Hematopoietic multipotent progenitor cell treated with erythropoietin and hydrocortisone succinate and interleukin-3 and kit ligand, for 8 days (in vitro differentiated cells): ENCODE measurements at regions not wholly inside any gene's neighbourhood (a gene's known extent, or its start where the extent isn't known, plus 50 kb on each side); places are given as distances from the start of the nearest gene placed in this dataset.
"Not testable (repeated sequence)": the region's sequence is repeated elsewhere in the genome, so short reads cannot be mapped to it uniquely, and the experiment has no call there.

Experiments used
- DNase-seq: peaks from one replicate; pipeline ENCODE4 v3.0.0-alpha.2; 2015

DNA sequence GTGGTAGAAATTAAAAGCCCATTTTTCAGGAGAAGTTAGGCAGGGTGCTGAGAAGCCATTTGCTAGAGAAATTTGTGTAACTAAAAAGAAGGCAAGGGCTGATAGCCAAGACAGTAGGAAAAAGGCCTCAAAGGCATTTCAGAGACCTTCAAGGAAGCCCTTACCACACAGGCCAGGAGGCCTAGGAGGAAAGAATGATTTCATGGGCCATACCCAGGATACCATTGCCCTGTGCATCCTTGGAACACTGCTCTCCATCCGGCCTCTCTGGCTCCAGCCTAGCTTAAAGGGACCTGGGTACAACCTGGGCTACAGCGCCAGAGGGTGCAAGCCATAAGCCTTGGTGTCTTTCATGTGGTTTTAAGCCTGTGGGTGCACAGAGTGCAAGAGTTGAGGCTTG is 193.6 kb upstream of the GRM7 start:
- no peak for DNase-seq

DNA sequence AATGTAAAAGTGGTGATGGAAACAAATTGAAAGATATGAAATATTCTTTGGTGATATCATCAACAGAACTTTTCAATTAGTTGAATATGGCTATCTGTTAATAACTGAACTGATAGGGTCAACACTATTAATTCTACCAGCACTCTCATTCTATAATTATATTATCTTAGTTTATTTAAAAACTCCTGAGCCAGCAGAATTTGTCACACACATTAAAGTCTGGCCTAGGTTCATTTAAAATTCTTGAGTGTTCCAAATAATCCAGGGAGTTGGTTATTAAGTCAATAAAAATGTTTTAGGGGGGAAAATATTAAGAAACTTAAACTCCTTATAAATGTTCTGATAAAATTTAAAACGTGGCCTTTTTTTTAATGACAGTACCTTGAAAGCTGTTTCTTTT is 189.6 kb upstream of the GRM7 start:
- DNase-seq: no peak

DNA sequence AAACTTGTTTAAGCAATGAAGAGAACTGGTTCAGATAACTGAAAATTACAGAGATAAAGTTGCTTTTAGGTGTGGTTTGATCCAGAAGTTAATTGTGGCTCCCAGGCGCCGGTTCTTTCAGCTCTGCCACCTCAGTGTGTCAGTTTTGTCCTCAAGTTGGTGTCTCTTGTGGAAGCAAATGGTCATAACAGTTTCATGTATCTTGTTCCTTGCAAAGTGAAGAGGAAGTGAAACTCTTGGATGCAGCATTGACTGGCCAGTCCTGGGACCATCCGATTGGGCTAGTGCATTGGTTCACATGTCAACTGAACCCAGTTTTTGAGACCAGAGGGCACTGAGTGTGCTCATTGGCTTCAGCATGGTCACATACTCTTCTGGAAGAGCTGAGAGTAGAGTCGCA is 181.4 kb upstream of the GRM7 start:
- no peak for DNase-seq

DNA sequence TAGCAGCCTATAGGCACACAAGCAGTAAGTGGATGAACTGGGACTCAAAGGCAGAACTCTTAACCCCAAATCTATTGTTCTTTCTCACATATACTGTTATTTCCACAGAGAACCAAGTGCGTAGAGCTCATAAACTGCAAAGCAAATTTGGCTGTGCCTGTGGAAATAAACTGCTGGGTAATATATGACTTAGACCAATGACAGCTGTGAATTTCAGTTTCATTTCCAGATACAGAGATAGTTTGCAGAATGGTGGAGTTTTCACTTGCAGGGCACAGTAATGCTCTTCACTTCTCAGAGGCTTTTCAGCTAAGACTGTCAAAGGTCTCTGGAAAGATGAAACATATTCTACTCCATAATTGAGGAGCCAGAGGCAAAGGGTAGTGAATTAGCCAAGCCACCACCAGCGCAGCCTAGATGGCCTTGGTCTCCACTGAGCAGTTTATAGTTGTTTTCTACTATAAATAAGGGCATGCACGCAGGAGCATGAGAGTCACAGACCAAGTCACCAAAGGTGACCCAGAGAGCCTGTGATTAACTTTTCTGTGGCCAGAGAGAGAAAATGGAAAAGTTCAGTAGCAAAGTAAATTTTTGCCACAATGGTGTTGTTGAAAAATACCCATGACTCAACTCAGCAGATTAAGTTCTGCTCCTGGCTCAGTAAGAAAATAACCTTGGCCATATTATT is 180.7 kb upstream of the GRM7 start:
- no peak for DNase-seq

DNA sequence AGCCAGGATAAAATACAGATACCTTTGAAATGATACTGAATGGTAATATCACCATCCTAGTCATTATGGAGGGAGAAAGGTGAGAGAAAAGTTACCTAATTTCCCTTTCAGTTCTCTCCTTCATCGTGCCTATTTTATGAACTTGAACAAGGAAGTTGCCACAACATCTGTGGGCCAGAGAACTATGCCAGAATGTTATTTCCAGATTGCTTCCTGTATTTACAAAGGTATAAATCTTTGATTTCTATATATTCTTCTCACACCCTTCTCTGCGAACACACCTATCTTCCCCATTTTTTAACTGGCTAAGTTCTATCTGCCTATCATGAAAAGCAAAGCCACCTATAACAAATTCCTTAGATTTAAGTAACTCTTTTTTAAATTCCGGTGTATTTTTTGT is 163.6 kb upstream of the GRM7 start:
- no peak for DNase-seq

DNA sequence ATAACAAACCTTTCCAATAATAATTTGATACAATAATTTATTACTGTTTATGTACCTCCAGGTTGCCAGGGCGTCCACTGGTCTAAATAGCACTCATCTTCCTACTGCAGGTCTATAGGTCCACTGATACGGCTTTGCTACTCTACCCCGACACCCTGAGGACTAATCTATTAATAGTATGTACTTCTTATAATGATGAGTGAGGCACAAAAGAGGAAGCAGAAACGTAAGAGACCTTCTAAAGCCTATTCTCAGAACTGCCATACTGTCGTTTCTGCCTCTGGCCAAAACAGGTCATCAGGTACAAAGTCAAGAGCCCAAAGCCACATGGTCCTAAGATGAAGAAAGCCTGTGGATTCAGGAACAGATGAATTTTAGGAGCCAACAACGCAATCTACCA is 163.2 kb upstream of the GRM7 start:
- DNase-seq: no peak

DNA sequence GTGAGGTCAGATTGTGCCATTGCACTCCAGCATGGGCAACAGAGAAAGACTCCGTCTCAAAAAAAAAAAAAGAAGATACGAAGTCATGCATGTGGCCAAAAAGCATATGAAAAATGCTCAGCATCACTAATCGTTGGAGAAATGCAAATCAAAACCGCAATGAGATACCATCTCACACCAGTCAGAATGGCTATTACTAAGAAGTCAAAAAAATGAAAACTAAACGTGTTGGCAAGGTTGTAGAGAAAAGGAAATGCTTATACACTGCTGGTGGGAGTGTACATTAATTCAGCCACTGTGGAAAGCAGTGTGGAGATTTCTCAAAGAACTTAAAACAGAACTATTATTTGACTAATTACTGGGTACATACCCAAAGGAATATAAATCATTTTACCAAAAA is 156.1 kb upstream of the GRM7 start:
- not testable (repeated sequence) for DNase-seq

DNA sequence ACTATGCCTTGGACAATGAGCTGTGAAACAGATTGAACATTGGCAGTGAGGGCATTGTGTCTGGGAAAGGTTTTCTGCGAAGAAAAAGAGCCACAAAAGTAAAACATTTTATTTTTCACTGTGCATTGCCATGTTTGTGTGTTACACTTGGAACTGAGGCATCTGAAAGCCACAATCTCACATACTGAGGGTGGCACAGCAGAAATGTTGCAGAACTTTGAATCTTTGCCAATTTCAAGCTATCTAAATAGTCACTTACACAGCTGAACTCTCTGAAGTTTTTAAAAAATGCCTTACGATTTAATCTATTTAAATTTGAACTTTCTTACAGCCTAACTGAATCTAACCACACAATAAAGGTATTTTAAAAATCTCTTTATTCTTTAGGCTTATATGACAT is 154.1 kb upstream of the GRM7 start:
- DNase-seq: no peak

DNA sequence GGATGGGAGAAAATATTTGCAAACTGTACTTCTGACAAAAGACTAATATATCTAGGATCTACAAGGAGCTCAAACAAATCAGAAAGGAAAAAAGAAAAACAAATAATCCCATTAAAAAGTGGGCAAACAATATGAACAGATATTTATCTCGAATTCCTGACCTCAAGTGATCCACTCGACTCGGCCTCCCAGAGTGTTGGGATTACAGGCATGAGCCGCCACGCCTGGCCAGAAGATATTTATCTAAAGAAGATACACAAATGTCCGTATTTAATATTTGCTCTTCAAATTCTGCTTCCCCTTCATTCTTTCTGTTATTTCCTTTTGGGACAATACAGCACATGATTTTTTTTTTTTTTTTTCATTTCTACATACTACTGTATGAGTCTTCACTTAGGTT is 151.7 kb upstream of the GRM7 start:
- no peak for DNase-seq

DNA sequence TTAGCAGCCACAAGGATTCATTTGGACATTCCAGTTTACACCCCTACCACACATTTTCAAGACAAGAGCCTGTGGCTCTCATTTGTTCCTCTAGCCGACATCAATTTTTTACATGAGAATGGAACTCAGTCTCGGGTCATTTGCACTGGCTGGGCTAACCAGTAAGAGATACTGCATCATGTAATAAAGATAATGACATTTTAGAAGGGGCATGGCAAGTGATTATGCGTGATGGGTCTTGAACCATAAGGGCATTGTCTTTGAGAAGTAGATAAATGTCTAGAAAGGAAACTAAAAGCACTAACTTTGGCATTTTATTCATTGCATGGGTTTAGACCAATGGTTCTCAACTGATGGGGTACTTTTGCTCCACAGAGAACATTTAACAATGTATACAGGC is 146.0 kb upstream of the GRM7 start:
- no peak for DNase-seq

DNA sequence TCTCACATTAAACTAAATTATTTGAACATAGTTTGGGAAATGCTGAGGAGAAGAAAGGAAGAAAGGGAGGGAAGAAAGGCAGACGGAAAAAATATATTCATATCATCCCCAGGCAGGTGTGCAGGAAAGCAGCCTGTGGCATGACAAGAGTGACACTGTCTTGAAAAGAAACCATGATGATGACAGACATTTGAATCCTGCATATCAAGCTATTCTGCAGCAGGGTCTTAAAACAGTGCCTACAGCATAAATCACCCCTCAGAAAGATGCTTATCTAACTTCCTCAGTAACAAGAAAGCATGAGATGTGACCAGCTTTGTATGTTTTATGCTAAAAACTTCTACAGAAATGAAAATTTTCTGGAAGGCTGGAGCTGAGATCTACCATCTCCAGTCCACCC is 144.5 kb upstream of the GRM7 start:
- DNase-seq: no peak

DNA sequence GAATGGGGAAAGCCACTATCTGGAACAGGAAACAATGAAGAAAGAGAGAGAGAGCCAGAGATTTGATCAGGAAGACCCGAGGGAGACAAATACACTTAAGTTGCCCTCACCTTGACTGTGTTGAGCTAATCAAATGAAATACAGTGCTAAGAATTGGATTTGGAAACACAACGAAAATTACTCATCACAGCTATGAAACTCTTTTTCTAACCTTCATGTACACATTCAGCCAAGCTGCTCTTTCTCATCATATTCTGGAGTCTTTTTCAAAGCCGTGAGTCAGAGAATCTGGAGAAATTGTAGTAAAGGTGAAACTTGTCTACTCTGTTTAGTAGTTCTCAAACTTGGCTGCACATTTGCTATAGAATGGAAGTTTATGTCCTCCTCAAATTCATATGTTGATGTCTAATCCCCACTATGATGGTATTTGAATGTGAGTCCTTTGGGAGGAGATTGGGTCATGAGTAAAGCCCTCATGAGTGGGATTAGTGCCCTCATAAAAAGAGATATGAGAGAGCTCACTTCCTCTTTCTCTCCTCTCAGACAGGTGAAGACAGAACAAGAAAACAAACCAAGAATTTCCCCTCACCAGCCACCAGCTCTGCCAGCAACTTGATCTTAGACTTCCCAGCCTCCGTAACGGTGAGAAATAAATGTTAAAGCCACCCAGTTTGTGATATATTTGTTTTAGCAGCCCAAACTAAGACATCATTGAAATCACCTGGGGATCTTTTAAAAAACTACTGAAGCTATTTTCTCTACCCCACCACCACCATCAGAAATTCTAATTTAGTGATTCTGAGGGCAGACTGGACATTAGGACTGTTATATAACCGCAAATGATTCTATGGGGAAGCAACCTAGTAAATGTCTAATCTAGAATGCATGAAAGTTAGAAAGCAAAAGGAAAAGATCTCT is 143.6 kb upstream of the GRM7 start:
- DNase-seq: no peak

DNA sequence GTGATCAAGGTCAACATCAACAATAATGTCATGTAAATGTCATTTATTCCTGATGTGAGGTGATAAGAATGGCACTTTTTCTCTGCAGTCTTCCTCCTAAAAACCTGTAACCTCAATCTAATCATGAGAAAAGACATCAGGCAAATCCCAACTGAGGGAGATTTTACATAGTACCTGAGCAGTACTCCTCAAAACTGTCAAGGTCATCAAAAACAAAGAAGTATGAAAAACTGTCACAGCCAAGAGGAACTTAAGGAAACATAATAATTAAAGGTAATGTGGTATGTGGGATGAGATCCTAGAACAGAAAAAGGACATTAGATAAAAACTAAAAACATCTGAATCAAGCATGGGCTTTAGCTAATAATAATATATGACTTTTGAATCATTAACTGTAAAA is 140.9 kb upstream of the GRM7 start:
- DNase-seq: no peak

DNA sequence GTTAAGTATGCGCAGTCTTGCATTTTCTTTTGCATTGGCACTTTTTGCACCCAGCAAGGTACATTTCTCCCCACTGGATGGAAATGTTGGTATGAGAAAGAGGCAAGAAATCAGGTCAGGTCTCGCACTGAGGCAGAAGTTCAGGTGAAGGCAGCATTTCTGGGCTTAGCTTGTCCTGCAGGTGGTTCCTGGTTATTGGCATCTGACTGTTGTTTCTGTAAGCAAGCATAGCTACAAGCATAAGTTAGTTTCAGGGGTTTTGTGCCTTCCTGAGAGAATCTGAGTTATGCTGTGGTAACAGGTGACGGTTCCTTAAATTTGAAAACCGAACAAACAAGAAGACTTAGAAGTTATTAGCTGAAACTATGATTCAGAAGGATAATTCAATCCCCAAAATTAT is 139.4 kb upstream of the GRM7 start:
- no peak for DNase-seq

DNA sequence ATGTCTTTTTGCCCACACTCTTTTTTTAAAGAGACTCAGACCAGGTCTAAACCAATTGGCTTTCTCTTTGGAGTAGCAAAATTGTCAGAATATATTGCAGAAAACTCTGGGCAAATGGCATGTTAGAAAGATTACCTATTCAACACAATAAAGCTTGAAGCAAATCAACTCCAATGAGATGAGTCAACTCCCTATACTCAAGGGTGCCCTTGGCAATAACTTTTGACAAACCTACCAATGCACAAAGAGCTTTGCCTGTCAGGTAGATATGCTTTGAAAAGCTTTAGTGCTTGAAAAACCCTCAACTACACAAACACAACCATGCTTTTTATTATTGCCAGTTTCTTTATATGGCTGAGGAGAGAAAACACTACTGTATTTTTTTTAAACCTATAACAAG is 137.7 kb upstream of the GRM7 start:
- DNase-seq: no peak

DNA sequence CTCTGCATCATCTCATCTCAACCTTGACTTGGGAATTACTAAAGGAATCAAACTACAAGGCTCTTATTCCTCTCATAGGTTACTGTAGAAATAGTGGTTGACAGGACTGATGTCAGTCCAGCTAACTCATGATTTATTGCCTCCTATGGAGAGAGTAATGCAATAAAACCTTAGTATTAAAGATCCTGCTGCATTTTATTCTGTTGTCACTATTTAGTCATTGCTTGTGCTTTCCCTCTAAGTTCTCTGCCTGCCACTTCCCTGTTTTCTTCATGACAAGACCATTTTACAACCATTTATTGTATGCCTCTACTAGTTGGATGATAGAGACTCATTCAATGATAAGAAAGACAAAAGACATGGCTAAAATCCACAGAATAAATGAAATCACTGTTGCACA is 134.1 kb upstream of the GRM7 start:
- no peak for DNase-seq

DNA sequence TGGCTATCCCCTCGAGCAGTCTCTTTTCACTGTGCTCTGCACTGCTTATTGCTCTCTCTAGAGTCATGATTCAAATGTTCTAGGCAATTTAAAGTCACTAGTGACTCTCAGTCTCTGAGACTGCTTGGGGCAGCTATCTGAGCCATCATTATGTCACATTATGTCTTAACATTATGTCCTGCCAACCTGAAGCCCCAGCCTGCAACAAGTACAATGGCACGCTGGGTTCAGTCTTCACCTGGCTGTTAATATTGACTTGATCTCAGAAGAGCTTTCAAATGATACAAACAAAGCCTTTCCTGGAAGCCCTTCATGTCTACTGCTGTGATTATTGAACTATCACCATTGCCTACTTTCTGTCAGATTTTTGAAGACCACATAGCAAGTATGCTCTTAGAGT is 128.1 kb upstream of the GRM7 start:
- DNase-seq: no peak

DNA sequence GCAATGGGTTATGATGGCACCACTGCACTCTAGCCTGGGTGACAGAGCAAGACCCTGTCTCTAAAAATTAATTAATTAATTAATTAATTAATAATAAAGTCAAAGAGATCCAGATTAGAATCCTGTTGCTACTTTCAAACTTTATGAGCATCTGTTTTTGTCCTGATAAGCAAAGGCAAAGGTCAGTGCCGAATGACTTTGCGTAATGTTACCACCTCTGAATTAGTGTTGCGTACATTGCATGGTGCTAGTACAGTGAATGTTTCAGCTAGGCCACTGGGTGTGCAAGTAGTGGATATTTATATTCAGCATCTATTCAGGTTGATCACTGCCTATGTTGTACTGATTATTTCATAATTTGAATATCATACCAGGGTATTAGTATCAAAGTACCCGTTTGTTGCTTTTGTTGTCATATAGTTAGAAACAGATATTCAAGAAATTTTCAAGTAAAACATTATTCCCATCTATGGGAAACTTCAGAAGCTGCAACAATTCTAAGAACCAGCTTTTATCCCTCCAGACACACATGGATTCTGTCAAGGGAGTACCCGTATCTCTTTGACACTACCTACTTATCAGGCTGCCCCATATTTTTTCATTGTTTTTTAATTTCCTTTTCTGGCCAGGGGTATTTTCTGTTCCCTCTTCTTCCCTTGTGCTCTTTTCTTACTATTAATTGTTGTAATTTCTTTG is 127.1 kb upstream of the GRM7 start:
- DNase-seq: peak; percentile 26

DNA sequence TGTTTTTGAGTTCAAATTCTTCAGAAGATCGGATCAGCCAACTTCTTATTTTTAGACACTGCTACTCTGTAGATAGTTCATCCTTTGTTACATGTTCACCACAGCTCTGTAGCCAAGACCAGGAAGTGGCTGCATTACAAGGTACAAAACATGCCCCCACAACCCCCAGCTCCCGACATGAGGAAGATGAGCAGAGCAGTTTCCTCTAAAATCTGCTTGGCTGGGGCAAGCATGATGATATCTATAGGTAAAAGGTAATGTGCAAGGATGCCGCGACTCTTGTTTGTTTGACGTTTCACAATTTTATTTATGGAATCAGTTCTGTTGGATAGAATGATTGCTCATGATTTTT is 126.5 kb upstream of the GRM7 start:
- no peak for DNase-seq

DNA sequence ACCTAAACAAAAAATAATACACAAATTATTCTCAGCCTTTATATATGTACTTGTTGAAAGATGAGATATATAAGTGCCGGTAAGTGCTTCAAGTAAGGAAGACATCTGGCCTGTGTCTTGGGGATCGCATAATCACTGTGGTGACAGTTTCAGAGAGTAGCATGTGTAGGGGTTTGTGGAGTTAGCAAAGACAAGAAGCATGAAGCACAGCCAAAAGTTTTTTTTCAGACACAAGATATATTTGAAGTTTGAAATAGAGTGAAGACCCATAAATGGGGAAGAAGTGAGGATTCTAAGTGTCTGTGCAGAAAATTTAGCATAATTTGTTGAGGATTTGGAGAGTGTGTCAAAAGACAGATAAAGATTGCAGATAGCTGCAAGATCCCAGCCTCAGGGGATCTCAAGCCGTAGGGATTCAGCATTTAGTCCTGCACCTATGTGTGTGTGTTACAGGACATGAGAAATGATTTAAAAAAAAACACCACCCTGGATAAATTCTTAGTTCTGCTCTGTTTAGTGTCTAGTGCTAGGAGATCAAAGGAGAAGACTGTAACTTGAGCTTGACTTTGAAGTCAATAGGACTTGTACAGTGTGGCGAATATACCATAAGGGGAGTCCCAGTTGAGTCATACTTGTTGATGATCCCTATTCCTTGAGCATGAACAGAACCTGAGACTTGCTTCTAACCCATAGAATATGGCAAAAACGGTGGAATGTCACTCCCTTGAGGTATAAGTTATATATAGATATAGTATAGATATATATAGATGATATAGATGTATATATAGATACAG is 123.9 kb upstream of the GRM7 start:
- no peak for DNase-seq

DNA sequence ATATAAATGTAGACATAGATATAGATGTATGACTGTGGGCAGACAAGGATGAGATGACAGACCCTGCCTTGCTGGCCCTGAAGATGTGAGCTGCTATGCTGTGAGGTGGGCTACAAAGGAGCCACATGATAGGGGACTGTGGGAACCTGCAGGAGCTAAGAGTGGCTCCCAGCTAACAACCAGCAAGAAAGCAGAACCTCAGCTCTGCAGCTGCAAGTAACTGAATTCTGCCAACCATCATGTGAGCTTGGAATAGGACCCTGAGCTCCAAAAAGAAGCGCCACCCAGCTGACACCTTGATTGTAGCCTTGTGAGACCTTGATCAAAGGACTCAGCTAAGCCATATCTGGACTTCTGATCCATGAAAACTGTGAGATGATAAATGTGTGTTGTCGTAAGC is 123.3 kb upstream of the GRM7 start:
- no peak for DNase-seq

DNA sequence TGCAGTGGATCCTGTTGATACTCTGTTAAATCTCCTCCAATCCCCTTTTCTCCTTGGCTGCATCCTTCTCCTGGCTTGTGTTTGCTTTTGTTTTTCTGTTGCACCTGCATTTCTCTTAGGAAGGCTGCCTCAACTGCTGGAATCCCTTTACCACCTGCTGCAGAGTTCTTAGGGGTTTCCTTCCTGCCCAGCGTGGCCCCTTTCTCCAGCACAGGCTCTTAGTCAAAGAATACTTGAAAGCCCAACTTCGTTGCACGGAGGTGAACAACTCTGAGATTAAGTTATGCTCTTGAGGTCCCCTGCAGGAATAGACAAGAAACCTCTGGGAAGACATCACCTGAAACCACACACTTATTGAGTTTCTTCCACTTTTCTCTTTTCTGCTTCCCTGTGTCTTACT is 121.6 kb upstream of the GRM7 start:
- no peak for DNase-seq

DNA sequence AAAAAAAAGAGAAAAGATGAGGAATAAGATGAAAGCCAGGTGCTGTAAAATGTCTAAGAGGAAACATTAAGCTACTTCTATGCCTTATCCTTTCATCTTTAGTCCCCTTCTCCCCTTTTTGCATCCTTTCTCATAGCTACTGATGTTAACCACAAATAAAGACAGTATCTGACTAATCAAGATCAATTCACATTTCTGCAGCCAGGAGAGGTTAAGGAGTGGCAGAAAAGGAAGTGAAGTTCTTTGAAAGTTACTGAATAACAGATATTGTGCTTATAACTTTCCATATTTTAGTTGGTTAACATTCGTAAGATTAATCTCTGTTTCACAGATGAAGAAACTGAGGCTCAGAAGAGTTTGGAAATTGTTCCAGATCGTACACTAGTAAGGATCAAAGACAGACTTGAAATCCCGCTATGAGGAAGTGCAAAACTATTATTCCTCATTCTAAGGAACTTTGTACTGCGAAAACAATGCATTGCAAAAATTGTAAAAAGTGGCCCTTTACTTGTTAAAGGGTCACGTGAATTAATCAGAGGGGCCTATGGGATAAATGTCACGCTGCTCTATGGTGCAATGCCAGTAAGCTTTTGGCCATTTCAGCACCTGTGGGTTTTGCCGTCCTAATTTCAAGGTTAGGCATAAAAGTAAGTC is 117.7 kb upstream of the GRM7 start:
- no peak for DNase-seq
